ENCODE measurements at regions not wholly inside any gene's neighbourhood (a gene's known extent, or its start where the extent isn't known, plus 50 kb on each side); places are given as distances from the start of the nearest gene placed in this dataset.

DNA sequence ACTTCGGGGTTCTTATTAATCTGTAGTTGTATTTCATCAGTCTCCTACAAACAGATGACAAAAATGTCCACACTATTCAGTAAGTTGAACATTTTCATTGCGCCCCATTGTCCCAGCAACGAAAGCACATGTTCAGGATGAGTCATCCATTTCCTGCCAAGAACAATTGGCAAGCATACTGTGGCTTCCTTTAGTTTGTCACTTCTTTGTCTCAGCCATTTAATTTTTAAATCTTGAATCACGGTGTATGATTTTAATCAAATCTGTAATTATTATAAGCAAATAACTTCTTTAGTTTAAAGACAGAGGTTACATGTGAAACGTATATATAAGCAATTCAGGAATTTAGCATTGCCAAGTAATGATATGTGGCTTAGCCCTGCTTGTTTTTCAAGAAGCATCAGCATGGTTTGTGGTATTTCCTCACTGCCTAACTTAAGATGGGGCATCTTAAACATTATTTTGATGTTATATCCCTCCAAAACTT is 211.3 kb upstream of the KRR1 start:
- POLR2A ChIA-PET = no interaction called here
- Histone ChIP-seq H3K27ac (ENCODE audit: low read depth in 2 of 2, low read length in 1 of 2) (peak overlapping the region; percentile 86 to 91; a peak in 3 of 4 replicates), H4K20me1 (ENCODE audit: insufficient read depth) (no peaks in the 10 kb centered on the region), H3K9me3 (no peaks in the 10 kb centered on the region), H3K4me3 (ENCODE audit: low read depth in 2 of 2, low read length in 1 of 2) (no peak overlapping the region), H3K27me3 (ENCODE audit: insufficient read depth) (no peaks in the 10 kb centered on the region), H3K36me3 (replicated peaks in 1 of 2; ENCODE audit: control insufficient read depth in 1 of 2, insufficient read depth in 2 of 2, low read length in 1 of 2) (no peaks in the 10 kb centered on the region), H3K4me1 (ENCODE audit: control insufficient read depth in 1 of 2, insufficient read depth in 2 of 2, low read depth in 1 of 2, low read length in 1 of 2) (peaks cover 24 to 52% of the 10 kb centered on the region in 2 experiments), H3K4me2 (peak overlapping the region; percentile 32; the same call in 1 of the 2 replicates), H3F3A (replicated peaks; ENCODE audit: insufficient read depth) (peaks cover 37% of the 10 kb centered on the region), H3K9ac (peak overlapping the region; percentile 36; the same call in 1 of the 2 replicates), H3K79me2 (ENCODE audit: insufficient read depth) (no peaks in the 10 kb centered on the region), H3K9me2 (no peaks in the 10 kb centered on the region), H2AFZ (ENCODE audit: low read depth) (peak overlapping the region; percentile 65)
- no peak for DNase-seq
- WGBS (ENCODE audit: low lambda C conversion rate) = 7% methylated on average over 5 of the region's 5 CpGs
- CTCF ChIA-PET = no interaction called here
- TF ChIP-seq SMC3 (IDR thresholded peaks at IDR 0.05; ENCODE audit: low read depth, low read length) (no peak), FOXJ3 (CRISPR knock-in tag; IDR thresholded peaks at IDR 0.05) (no peak), TAF1 (IDR thresholded peaks at IDR 0.05; ENCODE audit: borderline replicate concordance, low read depth, low read length) (no peak), NFIC (IDR thresholded peaks at IDR 0.05; ENCODE audit: borderline replicate concordance) (peak; percentile 97), EP300 (IDR thresholded peaks at IDR 0.05; ENCODE audit: borderline replicate concordance in 1 of 2, low read depth in 1 of 2, low read length in 1 of 2) (peak; percentile 57 to 90; a peak in 3 of 4 replicates), TCF12 (IDR thresholded peaks at IDR 0.05) (peak; percentile 97), MXI1 (IDR thresholded peaks at IDR 0.05; ENCODE audit: low read depth, low read length) (no peak), ELF1 (IDR thresholded peaks at IDR 0.05) (no peak), GABPA (IDR thresholded peaks at IDR 0.05; ENCODE audit: low read depth) (no peak), POLR2AphosphoS5 (IDR thresholded peaks at IDR 0.05; ENCODE audit: low read depth, low read length) (peak; percentile 52; the same call in 1 of the 2 replicates), RXRA (IDR thresholded peaks at IDR 0.05; ENCODE audit: borderline replicate concordance, low read depth) (peak; percentile 57; the same call in 1 of the 2 replicates), SIN3A (IDR thresholded peaks at IDR 0.05; ENCODE audit: borderline replicate concordance, low read depth, low read length) (no peak), JUND (IDR thresholded peaks at IDR 0.05) (peak; percentile 98), FOSL2 (IDR thresholded peaks at IDR 0.05; ENCODE audit: borderline replicate concordance, low read depth) (peak; percentile 95), RFX5 (IDR thresholded peaks at IDR 0.05; ENCODE audit: low read length) (no peak), TEAD4 (IDR thresholded peaks at IDR 0.05; ENCODE audit: borderline replicate concordance, insufficient read depth) (peak; percentile 70; the same call in 1 of the 2 replicates), YY1 (IDR thresholded peaks at IDR 0.05; ENCODE audit: low read depth) (0 out of 2 replicates have a peak, but pooled peaks have one; percentile 25), RCOR1 (IDR thresholded peaks at IDR 0.05; ENCODE audit: low read length) (no peak), EZH2phosphoT487 (IDR thresholded peaks at IDR 0.05; ENCODE audit: borderline replicate concordance, low read depth) (no peak), FOXM1 (IDR thresholded peaks at IDR 0.05; ENCODE audit: low read depth) (peak; percentile 61; the same call in 1 of the 2 replicates), NRF1 (IDR thresholded peaks at IDR 0.05; ENCODE audit: low read depth, low read length) (no peak), CHD2 (IDR thresholded peaks at IDR 0.05; ENCODE audit: low read length, partially characterized antibody) (no peak)
- TF ChIP-seq, protein P1, sequence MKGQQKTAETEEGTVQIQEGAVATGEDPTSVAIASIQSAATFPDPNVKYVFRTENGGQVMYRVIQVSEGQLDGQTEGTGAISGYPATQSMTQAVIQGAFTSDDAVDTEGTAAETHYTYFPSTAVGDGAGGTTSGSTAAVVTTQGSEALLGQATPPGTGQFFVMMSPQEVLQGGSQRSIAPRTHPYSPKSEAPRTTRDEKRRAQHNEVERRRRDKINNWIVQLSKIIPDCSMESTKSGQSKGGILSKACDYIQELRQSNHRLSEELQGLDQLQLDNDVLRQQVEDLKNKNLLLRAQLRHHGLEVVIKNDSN (IDR thresholded peaks at IDR 0.05; ENCODE audit: borderline replicate concordance, low read depth) = peak; percentile 62; the same call in 1 of the 2 replicates
- TF ChIP-seq, protein P2, sequence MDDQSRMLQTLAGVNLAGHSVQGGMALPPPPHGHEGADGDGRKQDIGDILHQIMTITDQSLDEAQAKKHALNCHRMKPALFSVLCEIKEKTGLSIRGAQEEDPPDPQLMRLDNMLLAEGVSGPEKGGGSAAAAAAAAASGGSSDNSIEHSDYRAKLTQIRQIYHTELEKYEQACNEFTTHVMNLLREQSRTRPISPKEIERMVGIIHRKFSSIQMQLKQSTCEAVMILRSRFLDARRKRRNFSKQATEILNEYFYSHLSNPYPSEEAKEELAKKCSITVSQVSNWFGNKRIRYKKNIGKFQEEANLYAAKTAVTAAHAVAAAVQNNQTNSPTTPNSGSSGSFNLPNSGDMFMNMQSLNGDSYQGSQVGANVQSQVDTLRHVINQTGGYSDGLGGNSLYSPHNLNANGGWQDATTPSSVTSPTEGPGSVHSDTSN (IDR thresholded peaks at IDR 0.05) = peak; percentile 90
- TF ChIP-seq, protein P3, sequence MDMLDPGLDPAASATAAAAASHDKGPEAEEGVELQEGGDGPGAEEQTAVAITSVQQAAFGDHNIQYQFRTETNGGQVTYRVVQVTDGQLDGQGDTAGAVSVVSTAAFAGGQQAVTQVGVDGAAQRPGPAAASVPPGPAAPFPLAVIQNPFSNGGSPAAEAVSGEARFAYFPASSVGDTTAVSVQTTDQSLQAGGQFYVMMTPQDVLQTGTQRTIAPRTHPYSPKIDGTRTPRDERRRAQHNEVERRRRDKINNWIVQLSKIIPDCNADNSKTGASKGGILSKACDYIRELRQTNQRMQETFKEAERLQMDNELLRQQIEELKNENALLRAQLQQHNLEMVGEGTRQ (IDR thresholded peaks at IDR 0.05; ENCODE audit: borderline replicate concordance, low read depth, low read length) = no peak
- TF ChIP-seq, protein P4, sequence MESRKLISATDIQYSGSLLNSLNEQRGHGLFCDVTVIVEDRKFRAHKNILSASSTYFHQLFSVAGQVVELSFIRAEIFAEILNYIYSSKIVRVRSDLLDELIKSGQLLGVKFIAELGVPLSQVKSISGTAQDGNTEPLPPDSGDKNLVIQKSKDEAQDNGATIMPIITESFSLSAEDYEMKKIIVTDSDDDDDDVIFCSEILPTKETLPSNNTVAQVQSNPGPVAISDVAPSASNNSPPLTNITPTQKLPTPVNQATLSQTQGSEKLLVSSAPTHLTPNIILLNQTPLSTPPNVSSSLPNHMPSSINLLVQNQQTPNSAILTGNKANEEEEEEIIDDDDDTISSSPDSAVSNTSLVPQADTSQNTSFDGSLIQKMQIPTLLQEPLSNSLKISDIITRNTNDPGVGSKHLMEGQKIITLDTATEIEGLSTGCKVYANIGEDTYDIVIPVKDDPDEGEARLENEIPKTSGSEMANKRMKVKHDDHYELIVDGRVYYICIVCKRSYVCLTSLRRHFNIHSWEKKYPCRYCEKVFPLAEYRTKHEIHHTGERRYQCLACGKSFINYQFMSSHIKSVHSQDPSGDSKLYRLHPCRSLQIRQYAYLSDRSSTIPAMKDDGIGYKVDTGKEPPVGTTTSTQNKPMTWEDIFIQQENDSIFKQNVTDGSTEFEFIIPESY (IDR thresholded peaks at IDR 0.05; ENCODE audit: borderline replicate concordance, low read depth) = no peak
- TF ChIP-seq, protein P5, sequence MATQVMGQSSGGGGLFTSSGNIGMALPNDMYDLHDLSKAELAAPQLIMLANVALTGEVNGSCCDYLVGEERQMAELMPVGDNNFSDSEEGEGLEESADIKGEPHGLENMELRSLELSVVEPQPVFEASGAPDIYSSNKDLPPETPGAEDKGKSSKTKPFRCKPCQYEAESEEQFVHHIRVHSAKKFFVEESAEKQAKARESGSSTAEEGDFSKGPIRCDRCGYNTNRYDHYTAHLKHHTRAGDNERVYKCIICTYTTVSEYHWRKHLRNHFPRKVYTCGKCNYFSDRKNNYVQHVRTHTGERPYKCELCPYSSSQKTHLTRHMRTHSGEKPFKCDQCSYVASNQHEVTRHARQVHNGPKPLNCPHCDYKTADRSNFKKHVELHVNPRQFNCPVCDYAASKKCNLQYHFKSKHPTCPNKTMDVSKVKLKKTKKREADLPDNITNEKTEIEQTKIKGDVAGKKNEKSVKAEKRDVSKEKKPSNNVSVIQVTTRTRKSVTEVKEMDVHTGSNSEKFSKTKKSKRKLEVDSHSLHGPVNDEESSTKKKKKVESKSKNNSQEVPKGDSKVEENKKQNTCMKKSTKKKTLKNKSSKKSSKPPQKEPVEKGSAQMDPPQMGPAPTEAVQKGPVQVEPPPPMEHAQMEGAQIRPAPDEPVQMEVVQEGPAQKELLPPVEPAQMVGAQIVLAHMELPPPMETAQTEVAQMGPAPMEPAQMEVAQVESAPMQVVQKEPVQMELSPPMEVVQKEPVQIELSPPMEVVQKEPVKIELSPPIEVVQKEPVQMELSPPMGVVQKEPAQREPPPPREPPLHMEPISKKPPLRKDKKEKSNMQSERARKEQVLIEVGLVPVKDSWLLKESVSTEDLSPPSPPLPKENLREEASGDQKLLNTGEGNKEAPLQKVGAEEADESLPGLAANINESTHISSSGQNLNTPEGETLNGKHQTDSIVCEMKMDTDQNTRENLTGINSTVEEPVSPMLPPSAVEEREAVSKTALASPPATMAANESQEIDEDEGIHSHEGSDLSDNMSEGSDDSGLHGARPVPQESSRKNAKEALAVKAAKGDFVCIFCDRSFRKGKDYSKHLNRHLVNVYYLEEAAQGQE (IDR thresholded peaks at IDR 0.05; ENCODE audit: low read depth, low read length) = no peak
